Kidney epithelial cell (primary cell): ENCODE measurements at regions not wholly inside any gene's neighbourhood (a gene's known extent, or its start where the extent isn't known, plus 50 kb on each side); places are given as distances from the start of the nearest gene placed in this dataset.
"Not testable (repeated sequence)": the region's sequence is repeated elsewhere in the genome, so short reads cannot be mapped to it uniquely, and the experiment has no call there.

Experiments used
- DNase-seq: peaks from one replicate; pipeline ENCODE4 v3.0.0-alpha.2; 2010; ENCODE audit warnings: low read depth
- H3K27me3 ChIP-seq: 2 replicates; pipeline ENCODE4 v1.6.0; 2011; ENCODE audit warnings: low read length; ENCODE audit not compliant: control insufficient read depth, insufficient read depth
- H3K36me3 ChIP-seq: 2 replicates; pipeline ENCODE4 v1.5.1; 2011; ENCODE audit warnings: low read length; ENCODE audit not compliant: control insufficient read depth, insufficient read depth
- H3K4me3 ChIP-seq: 2 replicates; pipeline ENCODE4 v1.5.1; 2011; ENCODE audit warnings: low read depth, mild to moderate bottlenecking, control low read depth, low read length
- CTCF ChIP-seq: IDR thresholded peaks from 2 replicates; pipeline ENCODE4 v1.5.1; 2011; ENCODE audit warnings: mild to moderate bottlenecking, moderate library complexity, low read length, control low read depth, inconsistent platforms; ENCODE audit not compliant: insufficient read depth, poor library complexity, severe bottlenecking

GRCh38 chr3:127417709-127418559, 130.1 kb upstream of the PRR20G start:
- peaks cover 24% of the 10 kb centered on the region for H3K27me3 ChIP-seq
- H3K4me3 ChIP-seq: no peak overlapping the region
- H3K36me3 ChIP-seq: no peaks in the 10 kb centered on the region
- no peak for TF ChIP-seq CTCF
- no peak for DNase-seq

GRCh38 chr3:127413871-127414270, 126.0 kb upstream of the PRR20G start:
- no peak for DNase-seq
- no peak overlapping the region for H3K4me3 ChIP-seq
- H3K27me3 ChIP-seq: peaks cover 14% of the 10 kb centered on the region
- no peak for TF ChIP-seq CTCF
- no peaks in the 10 kb centered on the region for H3K36me3 ChIP-seq

GRCh38 chr3:127413318-127413673, 125.5 kb upstream of the PRR20G start:
- no peak overlapping the region for H3K4me3 ChIP-seq
- peaks cover 17% of the 10 kb centered on the region for H3K27me3 ChIP-seq
- H3K36me3 ChIP-seq: no peaks in the 10 kb centered on the region
- no peak for DNase-seq
- no peak for TF ChIP-seq CTCF

GRCh38 chr3:127412578-127413317, 124.9 kb upstream of the PRR20G start:
- no peak for DNase-seq
- H3K4me3 ChIP-seq: no peak overlapping the region
- TF ChIP-seq CTCF: no peak
- H3K36me3 ChIP-seq: no peaks in the 10 kb centered on the region
- H3K27me3 ChIP-seq: peaks cover 17% of the 10 kb centered on the region

- not testable (repeated sequence) for H3K4me3 ChIP-seq, H3K36me3 ChIP-seq, DNase-seq
- peaks cover 16% of the 10 kb centered on the region for H3K27me3 ChIP-seq
Observed at GRCh38 chr3:127411875-127412274, 124.0 kb upstream of the PRR20G start.

- no peak for TF ChIP-seq CTCF
- Histone ChIP-seq H3K27me3 (peaks cover 16% of the 10 kb centered on the region), H3K4me3 (no peak overlapping the region), H3K36me3 (no peaks in the 10 kb centered on the region)
- DNase-seq: no peak
Observed at GRCh38 chr3:127411083-127411727, 123.4 kb upstream of the PRR20G start.
